WERI-Rb-1 (cell line): ENCODE measurements at regions not wholly inside any gene's neighbourhood (a gene's known extent, or its start where the extent isn't known, plus 50 kb on each side); places are given as distances from the start of the nearest gene placed in this dataset.

Source experiments
- DNase-seq: peaks from one replicate; pipeline ENCODE4 v3.0.0-alpha.2; 2020
- H3K27ac ChIP-seq: fragments of 250-450 bp; sonication (Bioruptor Pico); 2 replicates; pipeline ENCODE4 v1.5.1; 2020; ENCODE audit warnings: mild to moderate bottlenecking, moderate library complexity
- H3K27me3 ChIP-seq: fragments of 250-450 bp; sonication (Bioruptor Pico); 2 replicates; pipeline ENCODE4 v1.5.1; 2021; ENCODE audit warnings: mild to moderate bottlenecking, low read depth, moderate library complexity; ENCODE audit not compliant: insufficient read depth, severe bottlenecking
- H3K36me3 ChIP-seq: fragments of 250-450 bp; sonication (Bioruptor Pico); 2 replicates; pipeline ENCODE4 v1.5.1; 2020; ENCODE audit warnings: mild to moderate bottlenecking, moderate library complexity
- H3K4me3 ChIP-seq: 2 replicates; pipeline ENCODE4 v1.5.1; 2011; ENCODE audit warnings: low read depth, mild to moderate bottlenecking, control low read depth, low read length
- H3K9me3 ChIP-seq: fragments of 250-450 bp; sonication (Bioruptor Pico); 2 replicates; pipeline ENCODE4 v1.5.1; 2021; ENCODE audit warnings: mild to moderate bottlenecking, moderate library complexity; ENCODE audit not compliant: severe bottlenecking
- TF ChIP-seq, protein P1 (sequence below): IDR thresholded peaks from 2 replicates; pipeline ENCODE4 v1.5.1; 2011; ENCODE audit warnings: low read depth, mild to moderate bottlenecking, control low read depth, inconsistent platforms, low read length

DNA sequence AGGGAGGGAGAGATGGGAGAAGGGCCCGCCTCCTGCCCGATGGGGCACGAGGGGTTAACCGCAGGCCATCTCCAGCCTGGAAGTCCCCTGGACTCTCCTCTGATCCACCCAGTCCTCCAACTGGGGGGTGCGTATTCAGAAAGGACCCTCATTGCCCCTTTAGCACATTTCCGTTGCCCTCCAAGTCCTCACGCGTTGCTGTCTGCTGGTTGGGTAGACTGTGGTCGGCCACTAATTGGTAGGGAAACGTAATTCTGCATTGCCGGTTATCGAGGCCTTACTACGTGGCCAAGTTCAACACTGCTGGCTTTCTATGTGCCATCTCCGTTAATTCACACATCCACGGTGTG, 103.4 kb downstream of the FOXL1 start:
- Histone ChIP-seq H3K36me3 (no peaks in the 10 kb centered on the region), H3K27me3 (no peaks in the 10 kb centered on the region), H3K9me3 (no peaks in the 10 kb centered on the region), H3K4me3 (no peak overlapping the region), H3K27ac (no peak overlapping the region)
- no peak for DNase-seq
- TF ChIP-seq, protein P1, sequence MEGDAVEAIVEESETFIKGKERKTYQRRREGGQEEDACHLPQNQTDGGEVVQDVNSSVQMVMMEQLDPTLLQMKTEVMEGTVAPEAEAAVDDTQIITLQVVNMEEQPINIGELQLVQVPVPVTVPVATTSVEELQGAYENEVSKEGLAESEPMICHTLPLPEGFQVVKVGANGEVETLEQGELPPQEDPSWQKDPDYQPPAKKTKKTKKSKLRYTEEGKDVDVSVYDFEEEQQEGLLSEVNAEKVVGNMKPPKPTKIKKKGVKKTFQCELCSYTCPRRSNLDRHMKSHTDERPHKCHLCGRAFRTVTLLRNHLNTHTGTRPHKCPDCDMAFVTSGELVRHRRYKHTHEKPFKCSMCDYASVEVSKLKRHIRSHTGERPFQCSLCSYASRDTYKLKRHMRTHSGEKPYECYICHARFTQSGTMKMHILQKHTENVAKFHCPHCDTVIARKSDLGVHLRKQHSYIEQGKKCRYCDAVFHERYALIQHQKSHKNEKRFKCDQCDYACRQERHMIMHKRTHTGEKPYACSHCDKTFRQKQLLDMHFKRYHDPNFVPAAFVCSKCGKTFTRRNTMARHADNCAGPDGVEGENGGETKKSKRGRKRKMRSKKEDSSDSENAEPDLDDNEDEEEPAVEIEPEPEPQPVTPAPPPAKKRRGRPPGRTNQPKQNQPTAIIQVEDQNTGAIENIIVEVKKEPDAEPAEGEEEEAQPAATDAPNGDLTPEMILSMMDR, result no peak

DNA sequence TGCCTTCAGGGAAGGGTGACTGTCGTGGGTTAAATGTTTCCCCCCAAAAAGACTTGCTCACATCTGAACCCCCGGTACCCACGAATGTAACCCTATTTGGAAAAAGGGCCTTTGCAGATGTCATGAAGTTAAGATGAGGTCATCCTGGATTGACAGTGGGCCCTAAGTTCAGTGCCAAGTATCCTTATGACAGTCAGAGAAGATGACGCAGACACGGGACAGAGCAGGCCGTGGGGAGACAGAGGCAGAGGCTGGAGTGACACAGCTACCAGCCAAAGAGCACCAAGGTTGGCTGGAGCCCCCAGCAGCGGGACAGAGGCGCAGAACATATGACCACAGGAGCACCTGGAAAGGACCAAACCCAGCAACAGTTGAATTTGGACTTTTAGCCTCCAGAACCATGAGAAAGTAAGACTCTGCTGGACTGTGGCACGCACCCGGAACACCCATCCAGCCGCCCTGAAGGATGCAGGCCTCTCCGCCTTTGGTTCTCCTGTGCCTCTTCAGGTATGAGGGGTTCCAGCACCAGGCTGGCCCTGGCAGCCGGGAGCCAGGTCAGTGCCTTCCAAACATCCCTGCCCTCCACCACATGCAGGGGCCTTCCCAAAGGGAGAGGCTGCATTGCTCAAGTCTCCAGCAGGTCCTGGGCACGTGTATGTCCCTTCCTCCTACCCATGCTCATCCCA, 104.0 kb downstream of the FOXL1 start:
- TF ChIP-seq, protein P1, result no peak
- H3K27me3 ChIP-seq, result no peaks in the 10 kb centered on the region
- no peaks in the 10 kb centered on the region for H3K36me3 ChIP-seq
- H3K27ac ChIP-seq, result no peak overlapping the region
- H3K4me3 ChIP-seq, result no peak overlapping the region
- H3K9me3 ChIP-seq, result no peaks in the 10 kb centered on the region
- no peak for DNase-seq

DNA sequence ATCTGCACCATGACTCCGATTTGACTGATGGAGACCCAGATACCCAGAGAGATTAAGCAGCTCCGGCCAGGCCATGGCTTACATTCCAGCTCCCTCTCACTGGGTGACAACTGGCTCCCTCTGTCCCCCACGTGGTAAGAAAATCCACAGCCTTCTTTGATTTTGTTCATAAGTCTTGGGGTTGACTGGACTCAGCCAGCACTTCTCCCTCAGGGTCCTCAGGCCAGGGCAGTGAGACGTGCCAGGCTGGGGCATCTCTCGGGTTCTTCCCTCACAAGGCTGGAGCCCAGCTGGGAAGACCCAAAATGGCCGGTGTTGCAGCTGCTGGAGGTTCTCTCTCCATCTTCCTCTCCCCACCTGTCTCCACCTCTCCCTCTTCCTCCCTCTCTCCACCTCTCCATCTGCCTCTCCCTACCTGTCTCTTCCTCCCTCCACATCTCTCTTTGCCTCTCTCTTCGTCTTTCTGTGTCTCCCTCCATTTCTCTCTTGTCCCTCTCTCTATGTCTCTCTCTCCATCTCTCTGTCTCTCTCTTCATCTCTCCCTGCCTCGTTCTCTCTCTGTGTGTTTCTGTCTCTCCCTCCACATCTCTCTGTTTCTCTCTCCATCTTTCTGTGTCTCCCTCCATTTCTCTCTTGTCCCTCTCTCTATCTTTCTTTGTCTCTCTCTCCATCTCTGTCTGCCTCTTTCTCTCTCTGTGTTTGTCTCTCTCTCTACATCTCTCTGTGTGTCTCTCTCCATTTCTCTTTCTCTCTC, 105.3 kb downstream of the FOXL1 start:
- Histone ChIP-seq H3K4me3 (no peak overlapping the region), H3K27ac (no peak overlapping the region), H3K36me3 (no peaks in the 10 kb centered on the region), H3K27me3 (no peaks in the 10 kb centered on the region), H3K9me3 (no peaks in the 10 kb centered on the region)
- TF ChIP-seq, protein P1, result no peak
- DNase-seq, result no peak

DNA sequence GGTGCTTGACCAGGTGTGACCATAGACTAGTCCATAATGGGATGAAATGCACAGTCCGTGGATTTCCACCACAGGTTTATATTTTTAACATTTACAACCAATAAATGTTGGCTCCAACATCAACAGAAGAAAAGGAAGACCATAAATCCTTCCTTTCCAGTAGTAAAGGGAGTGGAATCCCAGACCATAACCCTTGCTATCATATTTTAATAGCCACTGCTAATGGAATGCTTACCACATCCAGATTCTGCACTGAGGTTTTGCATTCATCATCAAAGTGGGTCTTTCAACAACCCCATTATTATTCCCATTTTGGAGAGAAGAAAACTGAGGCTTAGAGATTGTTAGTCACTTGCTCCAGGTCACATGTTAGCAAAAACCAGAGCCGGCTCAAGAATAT, 106.7 kb downstream of the FOXL1 start:
- H3K9me3 ChIP-seq, result no peaks in the 10 kb centered on the region
- H3K27ac ChIP-seq, result no peak overlapping the region
- H3K4me3 ChIP-seq, result no peak overlapping the region
- TF ChIP-seq, protein P1, result no peak
- no peaks in the 10 kb centered on the region for H3K27me3 ChIP-seq
- no peak for DNase-seq
- H3K36me3 ChIP-seq, result no peaks in the 10 kb centered on the region

DNA sequence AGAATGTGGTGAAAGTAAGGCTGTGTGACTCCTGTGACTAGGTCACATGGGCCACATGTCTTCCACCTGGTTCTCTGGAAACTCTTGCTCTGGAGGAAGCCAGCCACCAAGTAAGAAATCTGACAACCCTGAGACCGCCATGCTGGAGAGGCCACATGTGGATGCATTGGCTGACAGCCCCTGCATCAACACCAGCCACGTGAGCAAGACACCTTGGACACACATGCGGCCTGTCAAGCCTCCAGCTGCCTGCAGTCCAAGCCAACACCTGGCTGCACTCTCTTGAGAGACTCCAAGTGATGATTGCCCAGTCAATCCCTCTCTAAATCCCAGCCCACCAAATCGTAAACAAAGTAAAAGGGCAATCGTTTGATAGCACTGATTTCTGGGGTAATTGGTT, 112.6 kb downstream of the FOXL1 start:
- H3K27ac ChIP-seq, result no peak overlapping the region
- no peaks in the 10 kb centered on the region for H3K9me3 ChIP-seq
- TF ChIP-seq, protein P1, result no peak
- H3K36me3 ChIP-seq, result no peaks in the 10 kb centered on the region
- DNase-seq, result no peak
- H3K27me3 ChIP-seq, result no peaks in the 10 kb centered on the region
- H3K4me3 ChIP-seq, result no peak overlapping the region
